Thoracic aorta (tissue), 2 donors: ENCODE measurements at regions not wholly inside any gene's neighbourhood (a gene's known extent, or its start where the extent isn't known, plus 50 kb on each side); places are given as distances from the start of the nearest gene placed in this dataset.

Experiments used
- ATAC-seq: fragments of 150-250 bp; one replicate; pipeline ENCODE4 v1.8.0; 2017; ENCODE audit warnings: low read depth; ENCODE audit not compliant: insufficient number of reproducible peaks, low FRiP score
- DNase-seq: peaks from one replicate; pipeline ENCODE4 v3.0.0-alpha.2; 2020; ENCODE audit warnings: low spot score
- H3K27ac ChIP-seq, 2 donors: fragments of 200-600 bp; sonication (generic); 1 replicate in 1 of 2; 2 replicates in 1 of 2; pipeline ENCODE4 v1.5.1; 2016; ENCODE audit warnings: mild to moderate bottlenecking in 2 of 2, moderate library complexity in 2 of 2
- H3K27me3 ChIP-seq: fragments of 200-600 bp; sonication (generic); replicated peaks from 2 replicates; pipeline ENCODE4 v1.6.0; 2016; ENCODE audit warnings: mild to moderate bottlenecking; ENCODE audit not compliant: insufficient read depth
- H3K36me3 ChIP-seq: fragments of 200-600 bp; sonication (generic); one replicate; pipeline ENCODE4 v1.5.1; 2016
- H3K4me1 ChIP-seq, 2 donors: fragments of 200-600 bp; sonication (generic); 1 replicate in 1 of 2; 2 replicates in 1 of 2; pipeline versions ENCODE4 v1.5.1 to v1.6.0; 2016; ENCODE audit warnings: low read depth in 2 of 2, mild to moderate bottlenecking in 1 of 2; ENCODE audit not compliant: control insufficient read depth in 1 of 2
- H3K4me3 ChIP-seq: fragments of 200-600 bp; sonication (generic); 2 replicates; pipeline ENCODE4 v1.5.1; 2016; ENCODE audit warnings: mild to moderate bottlenecking
- H3K9me3 ChIP-seq: fragments of 200-600 bp; sonication (generic); 2 replicates; pipeline ENCODE4 v1.5.1; 2016
- CTCF ChIP-seq: fragments of 200-600 bp; sonication (generic); IDR thresholded peaks from one replicate; pipeline ENCODE4 v1.5.1; 2019; ENCODE audit warnings: antibody characterized with exemption

DNA sequence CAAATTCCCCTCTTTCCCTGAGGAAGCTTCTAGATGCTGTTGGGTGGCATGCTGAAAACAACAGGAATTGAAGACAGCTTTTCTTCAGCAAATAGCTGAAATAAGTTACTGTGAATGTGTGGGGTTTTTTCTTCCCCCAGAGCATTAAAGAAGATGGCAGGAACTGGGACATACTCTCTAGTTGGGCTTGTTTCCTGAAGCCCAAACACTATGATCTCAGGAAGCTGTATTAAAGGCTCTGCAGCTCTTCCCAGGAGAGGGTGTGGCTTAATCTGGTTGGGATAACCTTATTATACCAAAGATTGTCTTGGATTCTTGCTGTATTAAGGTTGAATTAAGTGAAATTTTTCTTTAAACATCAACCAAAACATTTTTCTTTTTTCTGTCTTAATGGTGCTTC lies 64.9 kb upstream of the LMO4 start:
- DNase-seq = no peak
- H3K4me3 ChIP-seq = no peak overlapping the region
- H3K27me3 ChIP-seq = no peaks in the 10 kb centered on the region
- ATAC-seq = no peak
- H3K27ac ChIP-seq = no peak overlapping the region
- no peaks in the 10 kb centered on the region for H3K36me3 ChIP-seq
- no peaks in the 10 kb centered on the region for H3K9me3 ChIP-seq
- TF ChIP-seq CTCF = no peak
- no peaks in the 10 kb centered on the region for H3K4me1 ChIP-seq

- Histone ChIP-seq H3K4me3 (no peak overlapping the region), H3K27me3 (no peaks in the 10 kb centered on the region), H3K27ac (no peak overlapping the region), H3K36me3 (no peaks in the 10 kb centered on the region), H3K4me1 (no peaks in the 10 kb centered on the region), H3K9me3 (no peaks in the 10 kb centered on the region)
- no peak for DNase-seq
- TF ChIP-seq CTCF = no peak
- ATAC-seq = no peak
These were observed 63.7 kb upstream of the LMO4 start for GRCh38 chr1:87264976-87265375.

- no peak for TF ChIP-seq CTCF
- no peaks in the 10 kb centered on the region for H3K27me3 ChIP-seq
- no peaks in the 10 kb centered on the region for H3K9me3 ChIP-seq
- H3K4me3 ChIP-seq = no peak overlapping the region
- no peaks in the 10 kb centered on the region for H3K4me1 ChIP-seq
- no peak overlapping the region for H3K27ac ChIP-seq
- no peaks in the 10 kb centered on the region for H3K36me3 ChIP-seq
- ATAC-seq (no peak), DNase-seq (no peak)
These were observed 62.9 kb upstream of the LMO4 start for GRCh38 chr1:87265786-87266185.

DNA sequence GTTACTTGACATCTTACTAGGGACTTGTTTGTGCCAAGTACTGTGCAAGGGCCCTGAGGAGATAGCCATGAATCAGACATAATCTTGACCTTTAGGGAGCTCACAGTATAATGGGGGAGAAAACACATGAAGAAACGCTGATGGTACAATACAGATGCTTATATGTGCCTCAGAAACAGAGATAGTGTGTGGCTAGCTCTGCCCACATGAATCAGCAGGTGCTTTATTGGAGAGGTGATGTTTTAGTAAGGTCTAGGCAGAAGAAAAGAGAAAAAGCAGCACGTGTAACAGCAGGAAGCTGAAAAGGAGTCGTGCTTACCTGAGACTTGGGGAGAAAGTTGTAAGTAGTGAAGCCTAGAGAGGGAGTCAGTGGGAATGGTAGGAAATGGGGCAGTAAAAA lies 60.6 kb upstream of the LMO4 start:
- no peak for ATAC-seq
- Histone ChIP-seq H3K27me3 (no peaks in the 10 kb centered on the region), H3K9me3 (no peaks in the 10 kb centered on the region)

DNA sequence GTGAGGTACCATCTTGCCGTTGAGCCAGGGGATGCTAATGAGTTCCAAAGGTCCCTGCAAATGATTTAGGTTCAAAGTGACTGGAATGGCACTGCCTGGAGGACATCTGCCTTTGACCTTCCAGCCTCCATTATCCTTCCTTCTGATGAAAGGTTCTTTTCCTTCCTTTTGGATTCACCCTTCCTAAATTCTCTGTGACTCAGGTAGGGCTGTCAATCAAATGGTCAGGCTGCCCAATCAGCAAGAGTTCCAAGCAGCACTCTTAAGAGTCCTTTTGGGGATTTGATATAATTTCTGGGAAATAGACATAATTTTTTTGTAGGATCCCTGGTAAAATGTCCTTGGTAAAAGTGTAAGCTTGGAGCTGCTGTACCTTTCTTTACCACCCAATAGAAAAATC lies 58.8 kb upstream of the LMO4 start:
- no peak overlapping the region for H3K27ac ChIP-seq
- no peak for DNase-seq
- H3K27me3 ChIP-seq = no peaks in the 10 kb centered on the region
- TF ChIP-seq CTCF = no peak
- no peaks in the 10 kb centered on the region for H3K4me1 ChIP-seq
- no peak for ATAC-seq
- no peaks in the 10 kb centered on the region for H3K36me3 ChIP-seq
- no peaks in the 10 kb centered on the region for H3K9me3 ChIP-seq
- H3K4me3 ChIP-seq = no peak overlapping the region

More for the DNA sequence above, 60.6 kb upstream of the LMO4 start:
- Histone ChIP-seq H3K27ac (no peak overlapping the region), H3K4me1 (no peaks in the 10 kb centered on the region), H3K36me3 (no peaks in the 10 kb centered on the region), H3K4me3 (no peak overlapping the region)
- DNase-seq = no peak
- TF ChIP-seq CTCF = no peak
